Coronary artery (tissue), 2 donors: ENCODE measurements at regions not wholly inside any gene's neighbourhood (a gene's known extent, or its start where the extent isn't known, plus 50 kb on each side); places are given as distances from the start of the nearest gene placed in this dataset.

Experiments
- DNase-seq: peaks from one replicate; pipeline ENCODE4 v3.0.0-alpha.2; 2017; ENCODE audit warnings: low spot score
- H3K27ac ChIP-seq, 2 donors: fragments of 200-600 bp; sonication (generic); one replicate each; pipeline ENCODE4 v1.5.1; 2016 to 2019
- H3K4me3 ChIP-seq: fragments of 200-600 bp; sonication (generic); 2 replicates; pipeline ENCODE4 v1.5.1; 2016; ENCODE audit warnings: mild to moderate bottlenecking, moderate library complexity
- CTCF ChIP-seq: fragments of 200-600 bp; sonication (generic); IDR thresholded peaks from one replicate; pipeline ENCODE4 v1.5.1; 2019; ENCODE audit warnings: antibody characterized with exemption

GRCh38 chr11:119783466-119784400 is 54.7 kb upstream of the NECTIN1 start:
- TF ChIP-seq CTCF = no peak
- Histone ChIP-seq H3K27ac (no peak overlapping the region), H3K4me3 (no peak overlapping the region)
- DNase-seq = no peak

GRCh38 chr11:119782739-119783072 is 53.7 kb upstream of the NECTIN1 start:
- TF ChIP-seq CTCF = no peak
- Histone ChIP-seq H3K4me3 (no peak overlapping the region), H3K27ac (no peak overlapping the region)
- DNase-seq = no peak

- H3K27ac ChIP-seq = no peak overlapping the region
- no peak for DNase-seq
- no peak for TF ChIP-seq CTCF
Observed at GRCh38 chr11:119782006-119782738, 53.2 kb upstream of the NECTIN1 start.

GRCh38 chr11:119780222-119780953 is 51.4 kb upstream of the NECTIN1 start:
- no peak overlapping the region for H3K4me3 ChIP-seq
- no peak for DNase-seq
- TF ChIP-seq CTCF = no peak

More at GRCh38 chr11:119782006-119782738, 53.2 kb upstream of the NECTIN1 start:
- no peak overlapping the region for H3K4me3 ChIP-seq

GRCh38 chr11:119779195-119780071 is 50.4 kb upstream of the NECTIN1 start:
- no peak for DNase-seq
- no peak for TF ChIP-seq CTCF
- Histone ChIP-seq H3K27ac (no peak overlapping the region), H3K4me3 (no peak overlapping the region)

More at GRCh38 chr11:119780222-119780953, 51.4 kb upstream of the NECTIN1 start:
- no peak overlapping the region for H3K27ac ChIP-seq
